RWPE2 (cell line): ENCODE measurements at regions not wholly inside any gene's neighbourhood (a gene's known extent, or its start where the extent isn't known, plus 50 kb on each side); places are given as distances from the start of the nearest gene placed in this dataset.

Experiments
- ATAC-seq: fragments of 200-7000 bp; cut with Tn5 transposase; 3 replicates; pipeline ENCODE4 v1.9.1; 2021; ENCODE audit warnings: low read depth
- DNase-seq: peaks from one replicate; pipeline ENCODE4 v3.0.0-alpha.2; 2020; ENCODE audit warnings: low spot score
- H3K27ac ChIP-seq: fragments of 450-650 bp; 2 replicates; pipeline ENCODE4 v1.5.1; 2017; ENCODE audit warnings: mild to moderate bottlenecking; ENCODE audit not compliant: poor library complexity, severe bottlenecking
- H3K27me3 ChIP-seq: fragments of 250-450 bp; sonication (Bioruptor Pico); 2 replicates; pipeline ENCODE4 v1.5.1; 2021; ENCODE audit warnings: mild to moderate bottlenecking, moderate library complexity; ENCODE audit not compliant: insufficient read depth, poor library complexity, severe bottlenecking
- H3K36me3 ChIP-seq: fragments of 250-450 bp; sonication (Bioruptor Pico); 2 replicates; pipeline ENCODE4 v1.5.1; 2020; ENCODE audit warnings: low read depth, mild to moderate bottlenecking, moderate library complexity
- H3K4me1 ChIP-seq: fragments of 250-450 bp; sonication (Bioruptor Pico); 2 replicates; pipeline ENCODE4 v1.5.1; 2021; ENCODE audit warnings: mild to moderate bottlenecking, moderate library complexity; ENCODE audit not compliant: insufficient read depth, poor library complexity, severe bottlenecking
- H3K4me3 ChIP-seq: fragments of 250-450 bp; sonication (Bioruptor Pico); 2 replicates; pipeline ENCODE4 v1.5.1; 2021; ENCODE audit warnings: mild to moderate bottlenecking, moderate library complexity; ENCODE audit not compliant: severe bottlenecking
- H3K9me3 ChIP-seq: fragments of 250-450 bp; sonication (Bioruptor Pico); 2 replicates; pipeline ENCODE4 v1.5.1; 2021; ENCODE audit warnings: mild to moderate bottlenecking, moderate library complexity; ENCODE audit not compliant: severe bottlenecking
- CTCF ChIP-seq: fragments of 450-650 bp; IDR thresholded peaks from one replicate; pipeline ENCODE4 v1.5.1; 2017; ENCODE audit warnings: mild to moderate bottlenecking, moderate library complexity; ENCODE audit not compliant: poor library complexity, severe bottlenecking

DNA sequence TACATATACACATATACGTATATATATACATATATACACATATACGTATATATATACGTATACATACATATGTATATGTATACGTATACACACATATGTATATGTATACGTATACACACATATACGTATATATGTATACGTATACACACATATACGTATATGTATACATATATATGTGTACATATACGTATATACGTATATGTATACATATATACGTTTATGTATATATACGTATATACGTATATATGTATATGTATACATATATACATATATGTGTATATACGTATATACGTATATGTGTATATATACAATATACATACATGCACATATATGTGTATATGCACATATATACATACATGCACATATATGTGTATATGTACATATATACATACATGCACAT, 396.2 kb upstream of the DUSP10 start:
- no peak overlapping the region for H3K27ac ChIP-seq
- no peaks in the 10 kb centered on the region for H3K9me3 ChIP-seq
- no peaks in the 10 kb centered on the region for H3K27me3 ChIP-seq
- ATAC-seq (no peak), DNase-seq (no peak)
- TF ChIP-seq CTCF: no peak
- H3K36me3 ChIP-seq: no peaks in the 10 kb centered on the region
- no peak overlapping the region for H3K4me3 ChIP-seq
- H3K4me1 ChIP-seq: no peaks in the 10 kb centered on the region

DNA sequence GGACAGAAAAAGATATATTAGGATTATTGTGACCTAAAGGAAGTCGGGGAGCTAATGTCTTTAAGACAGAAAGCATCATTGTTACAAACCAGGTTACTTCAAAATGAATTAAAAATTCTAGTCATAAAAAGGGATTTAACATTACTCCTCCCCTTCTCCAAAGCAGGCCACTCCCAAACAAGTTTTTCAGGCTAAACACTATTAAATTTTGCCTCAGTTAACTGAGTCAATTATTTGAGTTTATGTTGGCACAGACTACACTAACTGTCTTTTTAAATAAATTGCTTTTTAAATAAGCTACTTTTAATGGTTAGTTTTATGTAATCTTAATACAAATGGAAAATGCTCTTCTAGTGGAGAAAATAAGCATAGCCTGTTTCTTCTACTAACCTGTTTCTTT, 395.0 kb upstream of the DUSP10 start:
- Histone ChIP-seq H3K36me3 (no peaks in the 10 kb centered on the region), H3K9me3 (no peaks in the 10 kb centered on the region), H3K4me1 (no peaks in the 10 kb centered on the region), H3K27me3 (no peaks in the 10 kb centered on the region), H3K4me3 (no peak overlapping the region), H3K27ac (no peak overlapping the region)
- no peak for ATAC-seq
- no peak for TF ChIP-seq CTCF
- DNase-seq: no peak

DNA sequence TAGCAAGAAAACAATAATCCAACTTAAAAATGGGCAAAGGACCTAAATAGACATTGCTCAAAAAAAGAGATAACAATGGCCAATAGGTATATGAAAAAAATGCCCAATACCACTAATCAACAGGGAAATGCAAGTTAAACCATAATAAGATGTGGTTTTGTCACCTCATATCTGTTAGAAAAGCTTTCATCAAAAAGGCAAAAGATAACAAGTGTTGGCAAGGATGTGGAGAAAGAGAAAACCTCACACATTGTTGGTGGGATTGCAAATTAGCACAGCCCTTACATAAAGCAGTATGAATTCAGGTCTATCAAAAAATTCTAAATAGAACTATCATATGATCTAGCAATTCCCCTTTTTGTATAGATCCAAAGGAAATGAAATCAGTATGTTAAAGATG, 387.2 kb upstream of the DUSP10 start:
- DNase-seq: no peak
- Histone ChIP-seq H3K4me3 (no peak overlapping the region), H3K4me1 (no peaks in the 10 kb centered on the region), H3K36me3 (no peaks in the 10 kb centered on the region), H3K27ac (no peak overlapping the region), H3K27me3 (no peaks in the 10 kb centered on the region), H3K9me3 (no peaks in the 10 kb centered on the region)
- TF ChIP-seq CTCF: no peak
- no peak for ATAC-seq

GRCh38 chr1:222127526-222128152, 385.8 kb upstream of the DUSP10 start:
- TF ChIP-seq CTCF: no peak
- ATAC-seq: no peak

DNA sequence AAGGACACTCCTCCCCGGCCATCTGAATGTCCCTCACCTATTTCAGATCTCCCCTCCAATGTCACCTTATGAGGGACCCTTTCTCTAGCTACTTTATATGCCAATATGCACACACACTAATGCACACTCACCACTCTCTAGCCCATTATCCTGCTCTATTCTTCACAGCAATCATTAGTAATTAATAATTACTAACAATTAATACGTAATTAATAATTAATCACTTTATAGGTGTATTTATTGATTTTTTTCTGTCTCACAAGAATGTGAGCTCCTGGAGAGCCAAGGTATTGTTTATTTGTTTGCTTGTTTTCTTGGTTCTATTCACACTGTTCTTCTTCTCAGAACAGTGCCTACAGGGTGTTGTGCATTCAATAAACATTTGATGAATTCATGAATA, 385.2 kb upstream of the DUSP10 start:
- ATAC-seq: no peak
- H3K4me3 ChIP-seq: no peak overlapping the region
- no peaks in the 10 kb centered on the region for H3K9me3 ChIP-seq
- no peak overlapping the region for H3K27ac ChIP-seq
- no peaks in the 10 kb centered on the region for H3K27me3 ChIP-seq
- DNase-seq: no peak
- no peak for TF ChIP-seq CTCF
- no peaks in the 10 kb centered on the region for H3K36me3 ChIP-seq
- H3K4me1 ChIP-seq: no peaks in the 10 kb centered on the region

More at GRCh38 chr1:222127526-222128152, 385.8 kb upstream of the DUSP10 start:
- Histone ChIP-seq H3K9me3 (no peaks in the 10 kb centered on the region), H3K4me3 (no peak overlapping the region), H3K27ac (no peak overlapping the region), H3K4me1 (no peaks in the 10 kb centered on the region), H3K36me3 (no peaks in the 10 kb centered on the region), H3K27me3 (no peaks in the 10 kb centered on the region)
- DNase-seq: no peak
